ENCODE measurements at regions not wholly inside any gene's neighbourhood (a gene's known extent, or its start where the extent isn't known, plus 50 kb on each side); places are given as distances from the start of the nearest gene placed in this dataset.

DNA sequence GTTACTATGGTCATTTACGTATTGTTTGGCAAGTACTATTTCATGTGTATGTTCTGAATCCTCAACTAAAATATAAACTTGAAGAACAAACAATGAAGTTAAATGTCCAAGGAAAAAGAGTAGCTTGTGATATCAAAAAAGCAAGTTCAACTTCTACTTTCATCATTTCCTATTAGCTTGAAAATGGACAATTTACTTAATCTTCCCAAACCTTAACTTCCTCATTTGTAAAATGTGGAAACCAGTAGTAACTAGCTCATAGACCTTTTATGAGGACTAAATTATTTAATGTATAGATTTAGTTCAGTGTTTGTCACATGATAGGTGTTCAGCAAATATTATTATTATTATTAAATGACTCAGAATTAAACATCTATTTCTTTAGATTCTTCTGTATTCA, 276.8 kb upstream of the TET2 start:
- CTCF ChIA-PET: no interaction called here
- H3K36me3 Mint-ChIP-seq: no peaks in the 10 kb centered on the region
- H3K4me3 Mint-ChIP-seq: no peak overlapping the region
- Histone ChIP-seq H3K27me3 (replicated peaks in 1 of 2; ENCODE audit: control insufficient read depth in 2 of 2, extremely low read depth in 1 of 2, insufficient read depth in 2 of 2, low read length in 1 of 2) (no peaks in the 10 kb centered on the region), H3K27ac (ENCODE audit: low read length) (no peak overlapping the region), H3K4me3 (ENCODE audit: control insufficient read depth in 1 of 2, extremely low read depth in 1 of 2, low read length in 1 of 2) (no peak overlapping the region), H3K4me1 (ENCODE audit: control insufficient read depth in 1 of 2, extremely low read depth in 1 of 2, insufficient read depth in 2 of 2, low read length in 2 of 2) (no peaks in the 10 kb centered on the region), H3K9me3 (no peaks in the 10 kb centered on the region), H3K36me3 (ENCODE audit: control insufficient read depth in 2 of 2, extremely low read depth in 1 of 2, insufficient read depth in 1 of 2, low read length in 1 of 2) (no peaks in the 10 kb centered on the region)
- H3K4me1 Mint-ChIP-seq: no peaks in the 10 kb centered on the region
- no peak for ATAC-seq (replicated peaks in 1 of 4)
- no CpG with 5 or more reads among the region's 1 CpG for WGBS (ENCODE audit: insufficient coverage)
- POLR2A ChIA-PET: no interaction called here
- H3K9me3 Mint-ChIP-seq: no peaks in the 10 kb centered on the region
- no peak overlapping the region for H3K27ac Mint-ChIP-seq
- peaks cover 0 to 25% of the 10 kb centered on the region in 2 donors for H3K27me3 Mint-ChIP-seq
- no peak for DNase-seq

DNA sequence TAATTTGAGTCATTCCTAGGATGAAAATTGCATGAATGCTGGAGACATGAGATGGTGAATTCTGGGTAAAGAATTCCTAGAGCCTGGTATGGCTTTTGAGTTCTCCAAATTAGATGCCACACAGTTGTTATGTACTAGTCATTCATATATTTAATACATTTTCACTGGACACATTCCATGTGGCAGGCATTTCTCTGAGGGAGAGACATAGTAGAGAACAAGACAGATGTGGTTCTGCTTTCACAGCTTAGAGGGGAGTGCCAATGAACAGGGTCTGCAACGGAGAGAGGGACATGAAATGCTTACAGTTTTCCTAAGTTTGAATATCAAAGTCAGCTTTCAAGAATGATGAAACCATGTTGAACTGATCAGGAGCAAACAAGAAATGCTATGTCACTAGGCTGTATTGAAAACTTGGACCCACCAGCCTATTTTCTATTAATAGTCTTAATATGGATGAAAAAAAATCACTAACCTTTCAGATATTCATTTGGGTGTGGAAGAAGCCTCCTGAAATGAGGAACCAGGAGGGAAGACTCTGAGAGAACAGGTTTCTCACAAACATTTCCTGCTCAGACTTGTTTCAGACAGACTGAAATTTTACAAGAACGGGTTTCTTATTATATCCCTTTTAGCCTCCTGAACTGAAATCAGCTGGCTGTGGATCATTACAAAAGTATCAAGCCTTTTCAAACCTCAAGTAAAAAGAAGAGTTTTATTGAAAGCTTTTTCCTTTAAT, 276.0 kb upstream of the TET2 start:
- no peaks in the 10 kb centered on the region for H3K4me1 ChIP-seq (ENCODE audit: control insufficient read depth in 1 of 2, extremely low read depth in 1 of 2, insufficient read depth in 2 of 2, low read length in 2 of 2)
- H3K27me3 ChIP-seq (replicated peaks in 1 of 2; ENCODE audit: control insufficient read depth in 2 of 2, extremely low read depth in 1 of 2, insufficient read depth in 2 of 2, low read length in 1 of 2): no peaks in the 10 kb centered on the region
- H3K4me3 ChIP-seq (ENCODE audit: control insufficient read depth in 1 of 2, extremely low read depth in 1 of 2, low read length in 1 of 2): no peak overlapping the region
- H3K27me3 Mint-ChIP-seq: peaks cover 0 to 25% of the 10 kb centered on the region in 2 donors
- no peak overlapping the region for H3K4me3 Mint-ChIP-seq
- no peak overlapping the region for H3K27ac Mint-ChIP-seq
- CTCF ChIA-PET: interaction anchor here (1.0 to 1.2 kb wide), 2 partner anchors 10 to 12 kb away, joined by 3 to 5 read pairs; no protein-coding TSS in a partner anchor
- H3K9me3 ChIP-seq: no peaks in the 10 kb centered on the region
- POLR2A ChIA-PET: no interaction called here
- H3K27ac ChIP-seq (ENCODE audit: low read length): no peak overlapping the region
- 33% methylated on average over 1 of the region's 2 CpGs for WGBS (ENCODE audit: insufficient coverage)
- no peak for DNase-seq
- no peaks in the 10 kb centered on the region for H3K36me3 Mint-ChIP-seq
- no peak for ATAC-seq (replicated peaks in 1 of 4)
- no peaks in the 10 kb centered on the region for H3K9me3 Mint-ChIP-seq
- no peaks in the 10 kb centered on the region for H3K4me1 Mint-ChIP-seq
- no peaks in the 10 kb centered on the region for H3K36me3 ChIP-seq (ENCODE audit: control insufficient read depth in 2 of 2, extremely low read depth in 1 of 2, insufficient read depth in 1 of 2, low read length in 1 of 2)

DNA sequence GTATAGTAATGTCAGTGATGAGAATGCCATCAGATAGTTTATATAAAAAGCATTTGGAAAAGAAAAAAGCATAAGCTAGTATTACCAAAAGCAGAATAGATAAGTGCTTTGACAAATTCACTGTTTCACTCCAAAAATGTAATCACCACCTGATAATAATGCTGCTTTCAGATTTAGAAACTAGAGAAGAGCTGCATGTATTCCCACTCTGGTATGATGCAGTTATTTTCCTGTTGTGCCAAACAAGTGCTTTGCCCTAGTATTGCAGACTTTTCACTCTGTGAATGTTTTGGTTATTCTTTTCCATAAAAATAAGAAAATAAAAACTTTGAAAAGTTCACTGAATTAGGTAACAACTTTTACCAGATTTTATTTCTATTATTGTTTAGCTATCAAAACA, 267.7 kb upstream of the TET2 start:
- H3K4me1 Mint-ChIP-seq: peaks cover 7 to 15% (median 10%) of the 10 kb centered on the region in 3 donors
- no peak overlapping the region for H3K4me3 ChIP-seq (ENCODE audit: control insufficient read depth in 1 of 2, extremely low read depth in 1 of 2, low read length in 1 of 2)
- H3K36me3 Mint-ChIP-seq: no peaks in the 10 kb centered on the region
- no peaks in the 10 kb centered on the region for H3K4me1 ChIP-seq (ENCODE audit: control insufficient read depth in 1 of 2, extremely low read depth in 1 of 2, insufficient read depth in 2 of 2, low read length in 2 of 2)
- POLR2A ChIA-PET: interaction anchor here in 1 of 2 donors (0.6 kb wide), 1 partner anchor 10 kb away, joined by 4 read pairs; no protein-coding TSS in a partner anchor
- CTCF ChIA-PET: interaction anchor here in 1 of 2 donors (1.2 kb wide), 1 partner anchor 16 kb away, joined by 4 read pairs; no protein-coding TSS in a partner anchor
- H3K27me3 Mint-ChIP-seq: peaks cover 0 to 2% of the 10 kb centered on the region in 2 donors
- DNase-seq (no peak), ATAC-seq (replicated peaks in 1 of 4) (no peak)
- H3K27ac ChIP-seq (ENCODE audit: low read length): no peak overlapping the region
- no peaks in the 10 kb centered on the region for H3K9me3 Mint-ChIP-seq
- no peaks in the 10 kb centered on the region for H3K9me3 ChIP-seq
- no peak overlapping the region for H3K27ac Mint-ChIP-seq
- no peaks in the 10 kb centered on the region for H3K27me3 ChIP-seq (replicated peaks in 1 of 2; ENCODE audit: control insufficient read depth in 2 of 2, extremely low read depth in 1 of 2, insufficient read depth in 2 of 2, low read length in 1 of 2)
- peak overlapping the region in 1 of 3 donors; percentile 56 for H3K4me3 Mint-ChIP-seq
- H3K36me3 ChIP-seq (ENCODE audit: control insufficient read depth in 2 of 2, extremely low read depth in 1 of 2, insufficient read depth in 1 of 2, low read length in 1 of 2): no peaks in the 10 kb centered on the region

DNA sequence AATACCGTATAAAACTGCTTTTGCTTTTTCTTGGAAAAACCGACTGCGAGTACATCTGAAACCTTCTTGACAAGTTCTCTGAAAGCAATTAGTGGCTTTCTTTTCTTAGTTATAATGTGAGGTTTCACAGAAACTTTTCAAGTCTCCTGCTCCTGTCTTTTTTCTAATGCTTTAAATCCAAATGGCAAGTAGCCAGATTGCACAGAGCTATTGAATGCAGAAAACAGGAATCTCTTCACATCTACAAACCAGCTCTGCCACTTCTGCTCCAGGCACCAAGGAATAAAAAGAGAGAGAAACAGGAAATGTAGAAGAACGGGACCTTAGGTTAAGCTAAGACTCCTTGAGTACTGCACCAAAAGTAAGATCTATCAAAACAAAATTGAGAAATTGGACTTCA, 267.3 kb upstream of the TET2 start:
- Mint-ChIP-seq H3K27ac (peak overlapping the region; percentile 1 to 19), H3K9me3 (no peaks in the 10 kb centered on the region), H3K4me1 (peaks cover 7 to 15% (median 10%) of the 10 kb centered on the region in 3 donors), H3K4me3 (peak overlapping the region in 2 of 3 donors; percentile 10 to 56), H3K27me3 (peaks cover 2% of the 10 kb centered on the region in 2 donors), H3K36me3 (no peaks in the 10 kb centered on the region)
- H3K9me3 ChIP-seq: no peaks in the 10 kb centered on the region
- CTCF ChIA-PET: interaction anchor here in 1 of 2 donors (1.2 kb wide), 1 partner anchor 17 kb away, joined by 4 read pairs; no protein-coding TSS in a partner anchor
- no peaks in the 10 kb centered on the region for H3K4me1 ChIP-seq (ENCODE audit: control insufficient read depth in 1 of 2, extremely low read depth in 1 of 2, insufficient read depth in 2 of 2, low read length in 2 of 2)
- DNase-seq: no peak
- H3K27me3 ChIP-seq (replicated peaks in 1 of 2; ENCODE audit: control insufficient read depth in 2 of 2, extremely low read depth in 1 of 2, insufficient read depth in 2 of 2, low read length in 1 of 2): no peaks in the 10 kb centered on the region
- WGBS (ENCODE audit: insufficient coverage): no CpG with 5 or more reads among the region's 4 CpGs
- H3K27ac ChIP-seq (ENCODE audit: low read length): no peak overlapping the region
- H3K36me3 ChIP-seq (ENCODE audit: control insufficient read depth in 2 of 2, extremely low read depth in 1 of 2, insufficient read depth in 1 of 2, low read length in 1 of 2): no peaks in the 10 kb centered on the region
- POLR2A ChIA-PET: interaction anchor here in 1 of 2 donors (0.6 kb wide), 1 partner anchor 11 kb away, joined by 4 read pairs; no protein-coding TSS in a partner anchor
- no peak overlapping the region for H3K4me3 ChIP-seq (ENCODE audit: control insufficient read depth in 1 of 2, extremely low read depth in 1 of 2, low read length in 1 of 2)
- ATAC-seq (replicated peaks in 1 of 4): no peak

DNA sequence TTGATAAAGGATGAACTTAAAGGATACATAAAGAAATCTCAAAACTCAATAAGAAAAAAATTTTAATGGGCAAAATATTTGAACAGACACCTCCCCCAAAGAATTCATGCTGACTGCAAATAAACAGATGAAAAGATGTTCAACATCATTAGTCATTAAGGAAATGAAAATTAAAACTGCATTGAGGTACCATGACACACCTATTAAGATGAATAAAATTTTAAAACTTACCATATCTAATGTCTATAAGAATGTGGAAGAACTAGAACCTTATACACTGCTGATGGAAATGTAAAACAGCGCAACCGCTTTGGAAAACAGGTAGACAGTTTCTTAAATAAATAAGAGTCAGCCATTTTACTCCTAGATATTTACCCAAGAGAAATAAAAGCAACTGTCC, 266.8 kb upstream of the TET2 start:
- no peak overlapping the region for H3K4me3 ChIP-seq (ENCODE audit: control insufficient read depth in 1 of 2, extremely low read depth in 1 of 2, low read length in 1 of 2)
- Mint-ChIP-seq H3K27me3 (peaks cover 2 to 7% of the 10 kb centered on the region in 2 donors), H3K4me3 (no peak overlapping the region), H3K4me1 (peaks cover 7 to 15% (median 10%) of the 10 kb centered on the region in 3 donors), H3K9me3 (no peaks in the 10 kb centered on the region), H3K27ac (peak overlapping the region in 1 of 2 donors; percentile 19), H3K36me3 (no peaks in the 10 kb centered on the region)
- ATAC-seq (replicated peaks in 1 of 4): no peak
- POLR2A ChIA-PET: no interaction called here
- no peaks in the 10 kb centered on the region for H3K36me3 ChIP-seq (ENCODE audit: control insufficient read depth in 2 of 2, extremely low read depth in 1 of 2, insufficient read depth in 1 of 2, low read length in 1 of 2)
- DNase-seq: no peak
- no peaks in the 10 kb centered on the region for H3K27me3 ChIP-seq (replicated peaks in 1 of 2; ENCODE audit: control insufficient read depth in 2 of 2, extremely low read depth in 1 of 2, insufficient read depth in 2 of 2, low read length in 1 of 2)
- no peaks in the 10 kb centered on the region for H3K4me1 ChIP-seq (ENCODE audit: control insufficient read depth in 1 of 2, extremely low read depth in 1 of 2, insufficient read depth in 2 of 2, low read length in 2 of 2)
- WGBS (ENCODE audit: insufficient coverage): no CpG with 5 or more reads among the region's 2 CpGs
- no peak overlapping the region for H3K27ac ChIP-seq (ENCODE audit: low read length)
- H3K9me3 ChIP-seq: no peaks in the 10 kb centered on the region
- CTCF ChIA-PET: interaction anchor here in 1 of 2 donors (1.2 kb wide), 1 partner anchor 17 kb away, joined by 4 read pairs; no protein-coding TSS in a partner anchor

DNA sequence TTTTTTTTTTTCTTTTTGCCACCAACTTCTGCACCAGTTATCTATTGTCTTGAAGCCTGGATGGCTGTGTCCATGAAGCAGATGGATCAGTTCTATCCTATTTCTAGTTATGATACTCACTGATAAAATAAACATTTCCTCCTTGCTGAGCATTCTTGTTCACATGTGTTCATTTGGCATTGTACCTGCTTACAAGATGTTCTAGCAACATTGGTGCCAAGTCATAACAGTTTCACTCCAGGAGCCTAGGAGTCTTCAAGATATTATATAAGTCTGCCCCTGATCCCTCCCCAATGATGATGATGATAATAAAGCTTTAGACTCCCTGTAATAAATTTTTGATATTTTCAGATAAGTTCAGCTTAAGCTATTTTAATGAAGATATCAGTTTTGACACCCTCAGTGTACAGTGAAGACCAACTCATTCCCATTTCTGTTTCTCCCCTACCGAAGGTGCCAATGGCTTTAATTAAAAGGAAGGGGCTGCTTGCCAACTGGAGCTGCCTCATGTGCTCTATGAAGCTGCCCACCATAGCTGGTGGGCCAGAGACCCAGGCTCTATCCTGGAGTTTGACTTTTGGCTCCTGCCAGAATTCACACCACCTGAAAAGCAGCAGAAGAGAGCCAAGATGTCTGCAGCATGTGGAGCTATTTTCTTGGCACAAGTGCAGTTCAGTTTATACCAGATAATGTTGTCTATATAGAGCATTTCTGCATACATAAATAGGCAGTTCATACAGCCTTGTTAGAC, 265.4 kb upstream of the TET2 start:
- Mint-ChIP-seq H3K4me1 (peaks cover 7 to 15% (median 10%) of the 10 kb centered on the region in 3 donors), H3K27me3 (peaks cover 2 to 9% of the 10 kb centered on the region in 2 donors), H3K4me3 (no peak overlapping the region), H3K36me3 (no peaks in the 10 kb centered on the region), H3K9me3 (no peaks in the 10 kb centered on the region), H3K27ac (no peak overlapping the region)
- ATAC-seq (replicated peaks in 1 of 4): no peak
- Histone ChIP-seq H3K9me3 (no peaks in the 10 kb centered on the region), H3K36me3 (ENCODE audit: control insufficient read depth in 2 of 2, extremely low read depth in 1 of 2, insufficient read depth in 1 of 2, low read length in 1 of 2) (no peaks in the 10 kb centered on the region), H3K27ac (ENCODE audit: low read length) (no peak overlapping the region), H3K4me1 (ENCODE audit: control insufficient read depth in 1 of 2, extremely low read depth in 1 of 2, insufficient read depth in 2 of 2, low read length in 2 of 2) (no peaks in the 10 kb centered on the region), H3K27me3 (replicated peaks in 1 of 2; ENCODE audit: control insufficient read depth in 2 of 2, extremely low read depth in 1 of 2, insufficient read depth in 2 of 2, low read length in 1 of 2) (no peaks in the 10 kb centered on the region), H3K4me3 (ENCODE audit: control insufficient read depth in 1 of 2, extremely low read depth in 1 of 2, low read length in 1 of 2) (no peak overlapping the region)
- no peak for DNase-seq
- no CpG with 5 or more reads among the region's 1 CpG for WGBS (ENCODE audit: insufficient coverage)
- POLR2A ChIA-PET: no interaction called here
- CTCF ChIA-PET: no interaction called here
